Prostate gland (tissue), 2 donors: ENCODE measurements at regions not wholly inside any gene's neighbourhood (a gene's known extent, or its start where the extent isn't known, plus 50 kb on each side); places are given as distances from the start of the nearest gene placed in this dataset.

Experiments
- DNase-seq: peaks from one replicate; pipeline ENCODE4 v3.0.0-alpha.2; 2019; ENCODE audit warnings: low spot score
- H3K27ac ChIP-seq, 2 donors: fragments of 200-600 bp; sonication (generic); 2 replicates each; pipeline ENCODE4 v1.5.1; 2017 to 2019
- H3K27me3 ChIP-seq: fragments of 200-600 bp; sonication (generic); replicated peaks from 2 replicates; pipeline ENCODE4 v1.5.1; 2019; ENCODE audit not compliant: insufficient read depth
- H3K36me3 ChIP-seq, 2 donors: fragments of 200-600 bp; sonication (generic); 1 replicate in 1 of 2; 2 replicates in 1 of 2; pipeline versions ENCODE4 v1.5.1 to v1.8.1; 2017 to 2019
- H3K4me1 ChIP-seq: fragments of 200-600 bp; sonication (generic); replicated peaks from 2 replicates; pipeline ENCODE4 v1.5.1; 2019
- H3K4me3 ChIP-seq, 2 donors: fragments of 200-600 bp; sonication (generic); 2 replicates each; pipeline ENCODE4 v1.5.1; 2017 to 2019
- H3K9me3 ChIP-seq: fragments of 200-600 bp; sonication (generic); 2 replicates; pipeline ENCODE4 v1.5.1; 2017
- POLR2A ChIP-seq: fragments of 450-650 bp; IDR thresholded peaks from one replicate; pipeline ENCODE4 v1.6.1; 2016; ENCODE audit warnings: antibody characterized with exemption, mild to moderate bottlenecking
- POLR2AphosphoS5 ChIP-seq: sonication (generic); formaldehyde crosslinking; IDR thresholded peaks from one replicate; pipeline ENCODE4 v1.6.1; 2017; ENCODE audit warnings: antibody characterized with exemption
- WGBS: methylation state at CpG from one replicate; pipeline ENCODE4 v1.1.5; 2018; 5-methylcytosine and 5-hydroxymethylcytosine counted together
- intact Hi-C: fragments of 100-400 bp; cut with DNase I; formaldehyde crosslinking; loops from one replicate; pipeline ENCODE4 v1.14.2; 2022
- TF ChIP-seq, protein P1 (sequence below), 4 experiments: fragments of 200-600 bp in 2 of 4; fragments of 450-650 bp in 2 of 4; sonication (generic) in 2 of 4; IDR thresholded peaks; 1 replicate in 3 of 4; 2 replicates in 1 of 4; pipeline ENCODE4 v1.5.1; 2016 to 2019; ENCODE audit warnings: antibody characterized with exemption in 4 of 4, mild to moderate bottlenecking in 2 of 4, moderate library complexity in 2 of 4

GRCh38 chr20:11219192-11219591 is 545.4 kb upstream of the JAG1 start:
- DNase-seq: no peak
- 92% methylated on average over 3 of the region's 3 CpGs for WGBS
- no peaks in the 10 kb centered on the region for H3K36me3 ChIP-seq
- TF ChIP-seq, protein P1, sequence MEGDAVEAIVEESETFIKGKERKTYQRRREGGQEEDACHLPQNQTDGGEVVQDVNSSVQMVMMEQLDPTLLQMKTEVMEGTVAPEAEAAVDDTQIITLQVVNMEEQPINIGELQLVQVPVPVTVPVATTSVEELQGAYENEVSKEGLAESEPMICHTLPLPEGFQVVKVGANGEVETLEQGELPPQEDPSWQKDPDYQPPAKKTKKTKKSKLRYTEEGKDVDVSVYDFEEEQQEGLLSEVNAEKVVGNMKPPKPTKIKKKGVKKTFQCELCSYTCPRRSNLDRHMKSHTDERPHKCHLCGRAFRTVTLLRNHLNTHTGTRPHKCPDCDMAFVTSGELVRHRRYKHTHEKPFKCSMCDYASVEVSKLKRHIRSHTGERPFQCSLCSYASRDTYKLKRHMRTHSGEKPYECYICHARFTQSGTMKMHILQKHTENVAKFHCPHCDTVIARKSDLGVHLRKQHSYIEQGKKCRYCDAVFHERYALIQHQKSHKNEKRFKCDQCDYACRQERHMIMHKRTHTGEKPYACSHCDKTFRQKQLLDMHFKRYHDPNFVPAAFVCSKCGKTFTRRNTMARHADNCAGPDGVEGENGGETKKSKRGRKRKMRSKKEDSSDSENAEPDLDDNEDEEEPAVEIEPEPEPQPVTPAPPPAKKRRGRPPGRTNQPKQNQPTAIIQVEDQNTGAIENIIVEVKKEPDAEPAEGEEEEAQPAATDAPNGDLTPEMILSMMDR (IDR thresholded peaks at IDR 0.05): no peak
- no peak for TF ChIP-seq POLR2A
- TF ChIP-seq POLR2AphosphoS5: no peak
- intact Hi-C loops: no loop called here
- peaks cover 3% of the 10 kb centered on the region for H3K4me1 ChIP-seq
- H3K27ac ChIP-seq: no peak overlapping the region
- no peaks in the 10 kb centered on the region for H3K9me3 ChIP-seq
- H3K27me3 ChIP-seq: no peaks in the 10 kb centered on the region
- H3K4me3 ChIP-seq: no peak overlapping the region

GRCh38 chr20:11221046-11221445 is 547.2 kb upstream of the JAG1 start:
- Histone ChIP-seq H3K4me3 (no peak overlapping the region), H3K36me3 (no peaks in the 10 kb centered on the region), H3K4me1 (peaks cover 3% of the 10 kb centered on the region), H3K9me3 (no peaks in the 10 kb centered on the region), H3K27ac (no peak overlapping the region), H3K27me3 (no peaks in the 10 kb centered on the region)
- intact Hi-C loops: no loop called here
- WGBS: 31% methylated on average over 2 of the region's 2 CpGs
- no peak for DNase-seq
- TF ChIP-seq POLR2A: no peak
- TF ChIP-seq, protein P1 (IDR thresholded peaks at IDR 0.05): no peak
- no peak for TF ChIP-seq POLR2AphosphoS5

DNA sequence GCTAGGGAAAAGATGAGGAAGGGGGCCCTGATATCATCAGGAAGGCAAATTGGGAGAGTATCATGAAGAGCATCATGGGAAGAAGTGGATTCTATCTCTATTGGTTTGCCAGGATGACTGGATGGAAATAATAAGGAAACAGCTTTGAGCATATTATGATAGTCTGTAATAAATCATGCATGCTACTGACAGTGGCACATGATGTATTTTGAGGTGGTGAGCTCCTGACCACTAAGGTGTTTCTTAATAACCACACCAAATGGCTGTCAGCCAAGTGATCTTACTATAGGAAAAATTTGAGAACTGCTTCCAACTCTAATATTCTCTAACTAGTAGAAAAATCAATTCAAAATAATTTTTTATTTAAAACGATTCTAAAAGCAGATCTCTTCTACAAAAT is 548.4 kb upstream of the JAG1 start:
- WGBS: 100% methylated on average over 1 of the region's 1 CpG
- no peaks in the 10 kb centered on the region for H3K36me3 ChIP-seq
- H3K4me3 ChIP-seq: no peak overlapping the region
- no peaks in the 10 kb centered on the region for H3K9me3 ChIP-seq
- no peaks in the 10 kb centered on the region for H3K27me3 ChIP-seq
- H3K27ac ChIP-seq: no peak overlapping the region
- intact Hi-C loops: no loop called here
- H3K4me1 ChIP-seq: no peaks in the 10 kb centered on the region
- TF ChIP-seq POLR2A: no peak
- no peak for DNase-seq

GRCh38 chr20:11227602-11228001 is 553.8 kb upstream of the JAG1 start:
- Histone ChIP-seq H3K36me3 (no peaks in the 10 kb centered on the region), H3K4me3 (no peak overlapping the region), H3K27me3 (no peaks in the 10 kb centered on the region), H3K4me1 (no peaks in the 10 kb centered on the region), H3K27ac (no peak overlapping the region), H3K9me3 (no peaks in the 10 kb centered on the region)
- WGBS: 86% methylated on average over 3 of the region's 3 CpGs
- TF ChIP-seq POLR2A (no peak), POLR2AphosphoS5 (no peak)
- TF ChIP-seq, protein P1 (IDR thresholded peaks at IDR 0.05): no peak
- intact Hi-C loops: no loop called here
- DNase-seq: no peak

- H3K9me3 ChIP-seq: no peaks in the 10 kb centered on the region
- H3K36me3 ChIP-seq: no peaks in the 10 kb centered on the region
- H3K27me3 ChIP-seq: no peaks in the 10 kb centered on the region
- intact Hi-C loops: no loop called here
- H3K27ac ChIP-seq: no peak overlapping the region
- H3K4me1 ChIP-seq: no peaks in the 10 kb centered on the region
- WGBS: 22% methylated on average over 3 of the region's 3 CpGs
- DNase-seq: no peak
- no peak overlapping the region for H3K4me3 ChIP-seq
- TF ChIP-seq POLR2A (no peak), POLR2AphosphoS5 (no peak)
- TF ChIP-seq, protein P1 (IDR thresholded peaks at IDR 0.05): no peak
Measured at GRCh38 chr20:11229772-11230171, 556.0 kb upstream of the JAG1 start.
